Stimulated activated naive B cell treated with anti-CD40 and anti-IgM and Interleukin-4, amounts not matched to agents 10 μg/mL and 1 μg/mL and 100 μg/mL, for 72 hours (primary cell): ENCODE measurements at regions not wholly inside any gene's neighbourhood (a gene's known extent, or its start where the extent isn't known, plus 50 kb on each side); places are given as distances from the start of the nearest gene placed in this dataset.

Experiments
- ATAC-seq, 2 donors: fragments of 150-1000 bp; cut with Tn5 transposase; replicated peaks; 2 replicates each; pipeline ENCODE4 v1.10.0; 2021; ENCODE audit warnings: moderate library complexity in 1 of 2
- DNase-seq: peaks from one replicate; pipeline ENCODE4 v3.0.0; 2021
- H3K27ac Mint-ChIP-seq: one replicate; pipeline ENCODE4 v1.8.0; 2022; ENCODE audit warnings: mild to moderate bottlenecking, mixed read lengths
- H3K27me3 Mint-ChIP-seq, 2 donors: one replicate each; pipeline ENCODE4 v1.8.0; 2022; ENCODE audit warnings: mixed read lengths in 2 of 2
- H3K36me3 Mint-ChIP-seq, 2 donors: one replicate each; pipeline ENCODE4 v1.8.0; 2022; ENCODE audit warnings: mixed read lengths in 2 of 2, mild to moderate bottlenecking in 1 of 2
- H3K4me1 Mint-ChIP-seq, 2 donors: one replicate each; pipeline ENCODE4 v1.8.0; 2022; ENCODE audit warnings: mixed read lengths in 2 of 2, mild to moderate bottlenecking in 1 of 2
- H3K4me3 Mint-ChIP-seq, 2 donors: one replicate each; pipeline ENCODE4 v1.8.0; 2022; ENCODE audit warnings: mild to moderate bottlenecking in 2 of 2, mixed read lengths in 2 of 2, moderate library complexity in 1 of 2
- H3K9me3 Mint-ChIP-seq, 2 donors: one replicate each; pipeline ENCODE4 v1.8.0; 2022; ENCODE audit warnings: mixed read lengths in 2 of 2, mild to moderate bottlenecking in 1 of 2

DNA sequence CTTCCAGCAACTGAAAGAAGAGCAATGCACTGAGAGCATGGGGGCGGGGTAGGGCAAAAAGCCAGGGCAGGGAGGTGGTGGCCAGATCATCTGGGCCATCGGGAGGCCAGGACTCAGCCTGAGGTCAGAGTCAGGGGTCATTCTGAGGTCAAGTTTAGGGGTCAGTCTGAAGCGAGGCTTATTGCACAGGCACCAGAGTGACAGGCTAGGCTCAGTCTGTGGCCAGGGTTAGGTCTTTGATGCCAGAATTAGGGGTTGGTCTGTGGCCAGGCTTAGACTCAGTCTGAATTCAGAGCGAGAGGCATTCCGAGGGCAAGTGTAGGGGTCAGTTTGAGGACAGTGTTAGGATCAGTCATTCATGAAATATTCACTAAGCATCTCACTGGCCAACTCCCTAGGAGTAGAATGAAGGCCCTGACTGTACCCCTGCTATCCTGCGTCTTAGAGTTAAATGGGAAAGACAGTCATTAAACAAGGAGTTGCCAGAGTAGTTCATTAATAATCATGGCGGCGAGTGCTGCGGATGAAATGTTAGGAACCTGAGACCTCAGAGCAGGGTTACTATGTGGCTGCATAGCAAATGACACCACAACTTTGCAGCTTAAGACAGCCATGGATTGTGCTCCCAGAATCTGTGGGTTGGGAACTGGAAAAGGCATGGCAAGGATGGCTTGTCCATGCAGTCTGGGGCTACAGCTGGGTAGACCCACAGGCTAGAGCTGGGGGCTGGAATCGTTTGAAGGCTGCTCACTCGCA lies 198.7 kb downstream of the CYP26B1 start:
- H3K27ac Mint-ChIP-seq, result no peak overlapping the region
- ATAC-seq (no peak), DNase-seq (no peak)
- H3K27me3 Mint-ChIP-seq, result peaks cover 0 to 5% of the 10 kb centered on the region in 2 donors
- H3K4me3 Mint-ChIP-seq, result no peak overlapping the region
- H3K4me1 Mint-ChIP-seq, result no peaks in the 10 kb centered on the region
- no peaks in the 10 kb centered on the region for H3K36me3 Mint-ChIP-seq
- no peaks in the 10 kb centered on the region for H3K9me3 Mint-ChIP-seq

DNA sequence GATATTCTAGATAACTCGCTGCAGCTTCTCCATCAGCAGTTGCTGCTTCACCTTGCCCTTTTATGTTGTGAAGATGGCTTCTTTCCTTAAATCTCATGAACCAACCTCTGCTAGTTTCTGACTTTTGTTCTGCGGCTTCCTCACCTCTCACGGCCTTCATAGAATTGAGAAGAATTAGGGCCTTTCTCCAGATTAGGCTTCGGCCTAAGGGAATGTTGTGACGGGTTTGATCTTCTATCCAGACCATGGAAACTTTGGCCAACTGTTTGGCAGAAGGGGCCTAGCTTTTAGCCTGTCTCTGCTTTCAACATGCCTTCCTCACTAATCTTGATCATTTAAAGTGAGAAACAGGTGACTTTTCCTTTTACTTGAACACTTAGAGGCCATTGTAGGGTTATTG lies 199.9 kb downstream of the CYP26B1 start:
- H3K27me3 Mint-ChIP-seq, result peaks cover 0 to 5% of the 10 kb centered on the region in 2 donors
- no peak for ATAC-seq

DNA sequence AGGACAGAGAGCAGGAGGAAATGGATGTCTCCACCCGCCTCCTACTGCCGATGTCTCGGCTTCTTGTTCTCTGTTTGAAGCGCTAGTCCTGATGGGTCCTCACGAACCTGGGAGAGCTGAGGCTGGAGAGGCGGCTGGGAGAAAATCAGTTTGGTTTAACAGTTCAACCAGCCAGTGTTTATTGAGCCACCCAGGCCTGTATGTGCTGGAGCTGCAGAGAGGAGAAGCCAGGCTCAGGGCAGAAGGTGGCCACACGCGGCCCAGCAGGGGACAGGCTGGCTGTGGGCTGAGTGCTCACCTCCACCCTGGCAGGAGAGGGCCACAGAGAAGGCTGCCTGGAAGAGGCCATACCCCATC lies 202.1 kb downstream of the CYP26B1 start:
- no peak for DNase-seq
- Mint-ChIP-seq H3K27me3 (peaks cover 0 to 5% of the 10 kb centered on the region in 2 donors), H3K4me1 (no peaks in the 10 kb centered on the region), H3K9me3 (no peaks in the 10 kb centered on the region), H3K4me3 (no peak overlapping the region), H3K36me3 (no peaks in the 10 kb centered on the region), H3K27ac (no peak overlapping the region)
- ATAC-seq, result no peak

More for the DNA sequence above, 199.9 kb downstream of the CYP26B1 start:
- H3K36me3 Mint-ChIP-seq, result no peaks in the 10 kb centered on the region
- no peaks in the 10 kb centered on the region for H3K9me3 Mint-ChIP-seq
- no peak overlapping the region for H3K27ac Mint-ChIP-seq
- H3K4me1 Mint-ChIP-seq, result no peaks in the 10 kb centered on the region
- DNase-seq, result no peak
- no peak overlapping the region for H3K4me3 Mint-ChIP-seq

DNA sequence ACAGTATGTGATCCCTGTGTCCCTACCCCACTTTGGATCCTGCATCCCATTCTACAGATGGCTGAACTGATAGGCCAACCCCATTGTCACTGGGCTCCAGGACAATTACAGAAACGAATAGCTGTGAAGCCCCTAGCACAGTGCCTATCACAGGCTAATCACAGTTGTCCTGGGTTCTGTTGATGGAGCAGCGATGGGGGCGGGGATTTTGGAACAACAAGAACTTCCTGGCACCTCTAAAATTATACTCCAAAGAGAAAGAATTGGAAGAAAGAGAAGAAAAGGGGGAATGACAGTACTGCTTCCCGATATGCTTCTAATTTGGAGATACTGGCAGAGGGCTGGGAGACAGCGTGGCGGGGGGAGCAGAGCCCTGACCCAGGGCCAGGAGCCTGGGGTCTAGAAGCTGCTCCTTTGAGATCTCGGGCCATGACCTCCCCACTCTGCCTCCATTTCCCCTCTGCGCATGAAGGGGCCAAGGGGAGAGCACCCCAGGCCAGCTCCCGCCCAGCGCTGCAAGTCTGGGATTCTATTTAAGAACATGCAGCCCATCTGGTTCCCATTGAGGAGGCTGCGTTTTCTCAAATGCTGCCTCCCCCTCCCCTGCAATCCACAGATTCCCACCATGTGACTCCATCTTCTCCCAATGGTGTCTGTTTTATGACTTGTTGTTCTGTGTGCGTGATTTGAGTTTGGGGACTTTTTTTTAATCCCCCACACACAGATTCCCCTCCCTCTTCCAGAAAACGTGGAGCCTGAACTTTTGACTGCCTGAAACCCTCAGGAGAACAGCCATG lies 202.7 kb downstream of the CYP26B1 start:
- H3K36me3 Mint-ChIP-seq, result no peaks in the 10 kb centered on the region
- ATAC-seq (no peak), DNase-seq (no peak)
- no peak overlapping the region for H3K27ac Mint-ChIP-seq
- peaks cover 0 to 5% of the 10 kb centered on the region in 2 donors for H3K27me3 Mint-ChIP-seq
- no peaks in the 10 kb centered on the region for H3K4me1 Mint-ChIP-seq
- no peak overlapping the region for H3K4me3 Mint-ChIP-seq
- no peaks in the 10 kb centered on the region for H3K9me3 Mint-ChIP-seq

DNA sequence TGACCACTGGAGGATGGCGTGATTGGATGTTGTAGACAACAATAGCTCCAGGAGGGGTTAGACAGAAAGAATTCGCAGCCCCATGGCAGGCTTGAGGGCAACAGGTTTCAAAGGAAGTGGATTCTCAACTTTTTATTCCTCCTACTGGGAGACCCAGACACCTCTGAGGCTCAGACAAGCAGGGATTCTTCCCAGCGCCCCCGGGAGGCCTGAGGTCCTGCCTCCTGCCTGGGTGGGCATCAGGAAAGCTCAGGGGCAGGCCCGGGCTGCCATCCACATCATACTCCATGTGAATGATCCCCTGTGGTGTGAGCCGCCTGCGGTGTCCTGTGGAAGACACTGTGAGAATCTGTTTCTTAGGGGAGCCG lies 203.5 kb downstream of the CYP26B1 start:
- no peak overlapping the region for H3K4me3 Mint-ChIP-seq
- no peaks in the 10 kb centered on the region for H3K36me3 Mint-ChIP-seq
- no peak for ATAC-seq
- peaks cover 0 to 6% of the 10 kb centered on the region in 2 donors for H3K27me3 Mint-ChIP-seq
- H3K27ac Mint-ChIP-seq, result no peak overlapping the region
- H3K9me3 Mint-ChIP-seq, result no peaks in the 10 kb centered on the region
- DNase-seq, result no peak
- H3K4me1 Mint-ChIP-seq, result no peaks in the 10 kb centered on the region

DNA sequence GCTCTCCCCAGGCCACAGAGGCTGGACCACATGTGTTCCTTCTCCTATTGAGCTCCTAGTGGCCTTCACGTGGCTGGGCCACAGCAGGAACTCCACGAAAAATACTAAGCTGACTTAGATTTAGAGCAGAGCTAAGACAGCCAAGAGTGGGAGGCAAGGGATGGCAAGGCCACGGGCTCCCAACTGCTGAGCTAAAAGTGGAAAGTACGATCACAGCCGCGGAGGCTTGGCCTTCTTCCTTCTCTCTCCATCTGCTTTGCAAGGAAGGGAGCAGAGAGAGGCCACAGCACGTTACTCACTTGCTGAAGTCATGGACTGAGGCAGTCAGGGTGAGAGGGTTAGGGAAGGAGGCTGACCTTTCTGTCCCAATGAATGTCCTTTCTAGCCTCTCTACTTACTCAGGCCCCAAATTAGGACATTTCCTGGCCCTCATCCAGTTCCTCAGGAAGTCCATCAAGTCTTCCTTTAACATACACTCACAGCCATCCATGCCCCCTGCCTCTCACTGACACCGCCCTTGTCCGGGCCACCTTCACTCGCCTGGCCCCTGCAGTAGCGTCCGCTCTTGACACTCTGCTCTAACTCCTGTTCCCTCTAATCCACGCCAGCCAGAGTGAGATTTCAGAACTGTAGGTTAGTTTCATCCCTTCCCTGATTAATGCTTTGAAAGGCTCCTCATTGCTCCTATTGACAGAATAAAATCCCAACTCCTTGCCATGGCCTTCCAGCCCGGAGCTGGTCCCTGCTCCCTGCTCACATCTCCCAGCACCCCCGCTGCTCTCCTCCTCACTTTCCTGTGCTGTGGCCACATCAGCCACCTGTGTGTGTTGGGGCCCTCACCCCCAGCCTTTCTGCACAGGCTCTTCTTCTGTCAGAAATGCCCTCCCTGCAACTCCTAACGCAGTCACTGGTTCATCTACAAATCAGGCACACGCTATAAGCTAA lies 204.2 kb downstream of the CYP26B1 start:
- no peaks in the 10 kb centered on the region for H3K36me3 Mint-ChIP-seq
- H3K4me1 Mint-ChIP-seq, result no peaks in the 10 kb centered on the region
- no peak for DNase-seq
- no peak for ATAC-seq
- H3K27ac Mint-ChIP-seq, result no peak overlapping the region
- no peaks in the 10 kb centered on the region for H3K9me3 Mint-ChIP-seq
- no peak overlapping the region for H3K4me3 Mint-ChIP-seq
- peaks cover 0 to 10% of the 10 kb centered on the region in 2 donors for H3K27me3 Mint-ChIP-seq

DNA sequence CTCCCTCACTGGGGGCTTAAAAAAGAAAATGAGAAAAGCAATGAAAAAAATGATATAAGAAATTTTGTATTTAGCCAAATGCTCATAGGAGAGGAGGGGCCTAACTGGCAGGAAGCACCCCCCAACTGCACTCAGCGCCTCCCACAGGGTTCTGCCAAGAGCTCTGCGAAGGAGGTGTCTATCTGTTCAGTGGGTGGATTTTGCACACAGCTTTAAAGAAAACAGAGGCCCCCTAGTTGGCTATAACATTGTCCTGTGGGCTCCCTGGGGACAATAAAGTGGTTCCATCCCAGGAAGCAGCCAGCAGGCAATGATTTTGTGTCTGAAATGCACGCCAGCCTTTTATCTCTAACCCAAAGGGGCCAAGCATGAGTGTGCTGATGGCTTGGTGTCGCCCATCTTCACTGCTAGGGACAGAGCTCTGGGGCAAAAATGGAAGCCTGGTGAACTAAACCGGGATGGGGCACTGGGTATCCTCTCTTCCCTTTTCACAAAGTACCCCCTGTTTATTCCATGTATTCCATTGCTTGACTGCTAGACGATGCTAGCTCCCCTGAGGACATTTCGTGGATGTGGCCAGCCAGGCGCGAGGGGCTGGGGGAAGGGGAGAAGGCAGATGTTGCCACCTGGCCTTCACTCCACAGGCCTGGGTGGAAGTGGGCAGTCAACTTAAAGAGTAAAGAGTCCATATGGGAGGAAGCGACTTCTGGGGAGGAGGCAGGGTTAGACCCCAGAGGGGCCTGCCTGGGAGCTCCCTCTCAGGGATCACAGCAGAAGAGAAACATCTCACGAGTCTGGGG lies 205.7 kb downstream of the CYP26B1 start:
- no peaks in the 10 kb centered on the region for H3K9me3 Mint-ChIP-seq
- H3K27me3 Mint-ChIP-seq, result peaks cover 0 to 7% of the 10 kb centered on the region in 2 donors
- ATAC-seq (no peak), DNase-seq (no peak)
- no peak overlapping the region for H3K27ac Mint-ChIP-seq
- H3K4me3 Mint-ChIP-seq, result no peak overlapping the region
- no peaks in the 10 kb centered on the region for H3K36me3 Mint-ChIP-seq
- H3K4me1 Mint-ChIP-seq, result no peaks in the 10 kb centered on the region

DNA sequence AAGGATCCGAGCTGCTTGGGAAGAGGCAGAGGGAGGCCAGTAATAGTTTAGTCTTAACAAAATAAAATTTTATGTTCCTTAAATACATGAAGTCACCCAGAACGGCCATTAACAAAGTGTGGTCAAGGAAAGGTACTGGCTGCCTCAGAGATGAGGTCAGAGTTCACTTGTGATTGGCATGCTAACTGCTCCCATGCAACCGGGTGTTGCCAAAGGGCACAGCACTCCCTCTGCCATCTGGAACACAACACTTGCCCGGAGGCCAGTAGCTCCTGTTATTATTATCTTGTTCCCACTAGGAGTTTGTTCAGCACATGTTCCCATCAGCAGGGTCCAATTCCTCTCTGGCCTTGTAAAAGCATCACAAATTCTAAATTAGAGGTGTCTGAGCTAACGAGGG lies 207.0 kb downstream of the CYP26B1 start:
- no peaks in the 10 kb centered on the region for H3K4me1 Mint-ChIP-seq
- no peaks in the 10 kb centered on the region for H3K9me3 Mint-ChIP-seq
- ATAC-seq (no peak), DNase-seq (no peak)
- peaks cover 0 to 7% of the 10 kb centered on the region in 2 donors for H3K27me3 Mint-ChIP-seq
- no peak overlapping the region for H3K4me3 Mint-ChIP-seq
- H3K27ac Mint-ChIP-seq, result no peak overlapping the region
- no peaks in the 10 kb centered on the region for H3K36me3 Mint-ChIP-seq

DNA sequence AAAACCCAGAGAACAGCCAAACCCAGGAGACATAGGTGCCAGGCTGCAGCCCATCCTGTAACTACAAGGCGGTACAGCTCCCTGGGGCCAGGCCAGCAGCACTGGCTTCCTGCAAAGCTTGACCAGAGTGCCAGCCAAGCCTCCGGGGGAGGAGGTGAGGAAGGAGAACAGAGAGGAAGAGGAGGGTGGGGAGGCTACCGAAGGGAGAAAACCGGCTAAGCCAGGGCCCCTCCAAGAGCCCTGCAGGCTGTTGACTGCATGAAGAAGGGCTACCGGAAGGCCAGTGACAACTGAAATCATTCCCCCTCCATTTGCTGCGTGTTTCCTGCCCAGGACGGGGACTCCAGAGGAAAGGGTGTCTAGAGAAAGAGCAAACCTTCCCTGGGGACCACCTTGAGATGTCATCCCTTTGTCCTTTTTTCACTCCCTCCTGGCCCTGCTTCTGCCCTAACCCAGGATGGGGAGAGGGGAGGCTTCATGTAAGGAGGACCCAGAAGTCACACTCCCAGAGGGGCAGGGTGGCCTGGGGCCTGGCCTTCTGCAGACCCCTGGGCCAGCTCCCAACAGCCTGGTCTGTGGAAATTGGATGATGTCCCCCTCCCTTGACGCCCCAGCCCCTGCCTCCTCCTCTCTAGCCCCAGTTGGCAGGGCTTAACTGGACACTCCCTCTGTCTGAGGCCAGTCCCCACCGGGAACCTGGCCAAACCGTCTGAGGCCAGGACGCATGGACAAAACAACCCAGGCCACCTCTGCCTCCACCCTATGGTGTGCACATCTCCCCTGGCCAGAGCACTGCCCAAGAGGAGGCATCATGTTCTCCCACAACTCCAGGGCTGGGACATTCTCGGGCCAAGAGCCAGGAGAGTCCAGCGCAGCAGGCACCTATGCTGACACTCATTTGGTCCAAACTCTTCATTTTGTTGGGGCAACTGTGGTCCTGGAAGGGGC lies 207.8 kb downstream of the CYP26B1 start:
- Mint-ChIP-seq H3K4me1 (no peaks in the 10 kb centered on the region), H3K27me3 (peaks cover 0 to 7% of the 10 kb centered on the region in 2 donors), H3K36me3 (no peaks in the 10 kb centered on the region), H3K9me3 (no peaks in the 10 kb centered on the region), H3K27ac (no peak overlapping the region), H3K4me3 (no peak overlapping the region)
- DNase-seq (no peak), ATAC-seq (no peak)

DNA sequence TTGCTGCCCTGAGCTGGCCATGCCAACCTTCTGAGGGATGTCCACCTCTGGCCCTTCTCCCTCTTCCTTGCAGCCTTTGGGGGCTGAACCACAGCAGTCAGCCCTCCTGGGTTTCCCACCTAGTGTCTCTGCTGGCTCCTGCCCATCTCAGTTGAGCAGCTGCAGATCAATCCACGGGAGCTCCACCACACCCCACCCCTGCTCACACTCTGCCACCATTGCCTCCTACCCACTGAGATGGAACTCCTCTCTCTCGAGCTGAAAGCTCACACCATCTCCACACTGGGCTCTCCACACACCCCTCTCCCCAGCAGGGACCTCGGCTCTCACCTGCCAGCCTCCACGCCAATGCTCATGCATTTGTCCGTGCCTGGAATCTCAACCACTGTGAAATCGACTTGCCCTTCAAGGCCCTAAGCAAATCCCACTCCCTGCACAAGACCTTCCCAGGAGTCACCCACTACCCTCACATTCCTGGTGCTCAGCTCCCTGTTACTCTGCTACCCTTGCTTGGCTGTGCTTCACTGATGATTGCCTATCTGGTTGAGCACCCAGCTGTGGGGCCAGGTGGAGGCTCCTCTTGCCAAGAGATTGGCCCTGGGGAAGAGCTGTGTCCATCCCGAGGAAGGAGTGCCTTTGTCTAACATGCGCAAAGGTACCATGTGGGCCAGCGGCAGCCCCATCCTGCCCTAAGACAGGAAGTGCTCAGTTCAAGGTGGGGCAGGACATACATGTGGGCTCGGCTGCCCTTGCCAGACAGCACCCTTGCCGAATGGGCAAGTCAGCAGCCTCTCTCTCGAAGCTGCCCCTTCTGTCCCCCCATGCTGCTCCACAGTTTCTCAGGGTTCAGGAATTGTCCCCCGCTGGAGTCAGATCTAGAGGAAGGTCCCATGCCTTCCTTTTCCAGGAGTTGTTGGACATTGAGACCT lies 208.7 kb downstream of the CYP26B1 start:
- H3K27ac Mint-ChIP-seq, result peak overlapping the region; percentile 5

DNA sequence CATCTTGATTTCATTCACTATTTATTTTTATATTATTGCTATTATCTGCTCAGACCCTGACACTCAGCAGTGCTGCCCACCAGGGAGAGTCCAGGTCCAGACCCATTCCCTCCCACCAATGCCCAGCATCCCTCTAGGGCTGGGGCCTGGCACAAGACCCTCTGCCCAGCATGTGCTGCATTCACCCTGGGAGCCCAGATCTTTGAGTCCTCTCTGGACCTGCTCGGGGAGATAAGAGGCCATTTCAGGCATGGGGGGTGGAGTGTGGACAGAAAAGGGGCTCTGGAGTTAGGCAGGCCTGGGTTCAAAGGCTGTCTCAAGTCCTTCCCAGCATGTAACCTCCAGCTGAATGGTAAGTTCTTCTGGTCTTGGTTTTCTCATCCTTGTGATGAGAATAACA lies 209.6 kb downstream of the CYP26B1 start:
- Mint-ChIP-seq H3K4me1 (no peaks in the 10 kb centered on the region), H3K27ac (no peak overlapping the region), H3K36me3 (no peaks in the 10 kb centered on the region), H3K4me3 (no peak overlapping the region), H3K27me3 (peaks cover 0 to 18% of the 10 kb centered on the region in 2 donors), H3K9me3 (no peaks in the 10 kb centered on the region)
- ATAC-seq (no peak), DNase-seq (no peak)

More for the DNA sequence above, 208.7 kb downstream of the CYP26B1 start:
- no peaks in the 10 kb centered on the region for H3K4me1 Mint-ChIP-seq
- peaks cover 0 to 10% of the 10 kb centered on the region in 2 donors for H3K27me3 Mint-ChIP-seq
- H3K9me3 Mint-ChIP-seq, result no peaks in the 10 kb centered on the region
- DNase-seq (no peak), ATAC-seq (no peak)
- H3K36me3 Mint-ChIP-seq, result no peaks in the 10 kb centered on the region
- no peak overlapping the region for H3K4me3 Mint-ChIP-seq

DNA sequence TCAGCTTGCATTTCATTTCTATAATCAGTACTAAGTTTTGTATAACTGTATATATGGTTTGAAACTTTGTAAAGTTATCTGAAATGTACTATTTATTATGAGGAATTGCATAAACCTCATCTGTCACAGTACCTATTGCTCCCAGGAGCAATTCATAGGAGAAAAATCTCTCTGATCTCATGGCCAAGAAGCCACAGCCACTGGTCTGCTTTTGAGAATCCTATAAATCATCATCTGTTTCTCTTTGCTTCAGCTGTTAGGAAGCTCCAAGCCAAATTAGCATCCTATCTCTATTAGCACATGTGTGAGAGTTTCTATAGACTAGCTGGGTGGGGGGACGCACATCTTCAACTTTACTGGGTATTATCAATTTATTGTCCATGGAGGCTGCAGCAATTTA lies 210.3 kb downstream of the CYP26B1 start:
- Mint-ChIP-seq H3K27me3 (peaks cover 0 to 19% of the 10 kb centered on the region in 2 donors), H3K4me3 (no peak overlapping the region), H3K36me3 (no peaks in the 10 kb centered on the region), H3K4me1 (no peaks in the 10 kb centered on the region), H3K9me3 (no peaks in the 10 kb centered on the region), H3K27ac (no peak overlapping the region)
- DNase-seq (no peak), ATAC-seq (no peak)
